Esophagus mucosa (tissue), 1 donor: ENCODE measurements at regions not wholly inside any gene's neighbourhood (a gene's known extent, or its start where the extent isn't known, plus 50 kb on each side); places are given as distances from the start of the nearest gene placed in this dataset.

ENCODE experiments used
- ATAC-seq: fragments of 200-7000 bp; cut with Tn5 transposase; one replicate; pipeline ENCODE4 v1.9.1; 2020
- donor health status: DM: yes; HTN: yes; CAD: no.

- no peak for ATAC-seq
These were observed 942.3 kb downstream of the BRD1 start for GRCh38 chr22:48885271-48885918.

DNA sequence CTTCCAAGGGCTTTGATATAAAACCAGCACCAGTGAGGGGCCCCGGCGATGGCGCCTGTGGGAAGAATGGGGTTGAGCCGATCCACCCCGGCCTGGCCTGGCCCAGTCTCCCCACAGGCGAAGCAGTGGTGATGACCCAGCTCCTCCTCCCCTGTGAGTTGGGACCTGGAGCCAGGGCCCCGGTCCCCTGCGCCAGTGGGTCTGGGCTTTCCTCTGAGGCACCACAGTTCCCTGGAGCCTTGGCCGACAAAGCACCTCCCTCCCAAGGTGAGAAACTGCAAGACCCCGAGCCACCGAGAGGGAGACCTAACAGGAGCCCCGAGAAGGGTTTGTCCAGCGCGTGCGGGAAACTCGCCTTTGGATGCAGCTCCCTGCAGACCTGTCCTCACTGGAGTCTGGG, 942.9 kb downstream of the BRD1 start:
- ATAC-seq, result no peak

DNA sequence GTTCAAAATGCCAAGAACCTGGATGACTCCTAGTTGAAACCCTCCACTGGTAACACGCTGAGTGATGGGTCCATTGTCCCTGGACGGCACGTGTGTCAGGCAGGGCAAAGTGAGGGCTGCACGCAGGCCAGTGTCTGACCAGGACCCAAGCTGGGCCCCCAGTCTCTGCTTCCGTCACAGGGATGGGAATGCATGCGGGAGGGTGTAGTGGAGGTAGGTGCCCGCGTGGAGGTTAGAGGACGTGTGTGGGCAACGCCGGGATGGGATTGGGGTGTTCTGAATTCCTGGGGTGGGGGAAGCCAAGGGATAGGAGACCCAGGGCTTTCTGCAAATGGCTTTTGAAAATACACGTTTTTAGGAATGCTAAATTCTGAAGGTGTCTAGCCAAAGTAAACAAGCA, 943.3 kb downstream of the BRD1 start:
- no peak for ATAC-seq

- no peak for ATAC-seq
These were observed 944.3 kb downstream of the BRD1 start for GRCh38 chr22:48883211-48883960.

DNA sequence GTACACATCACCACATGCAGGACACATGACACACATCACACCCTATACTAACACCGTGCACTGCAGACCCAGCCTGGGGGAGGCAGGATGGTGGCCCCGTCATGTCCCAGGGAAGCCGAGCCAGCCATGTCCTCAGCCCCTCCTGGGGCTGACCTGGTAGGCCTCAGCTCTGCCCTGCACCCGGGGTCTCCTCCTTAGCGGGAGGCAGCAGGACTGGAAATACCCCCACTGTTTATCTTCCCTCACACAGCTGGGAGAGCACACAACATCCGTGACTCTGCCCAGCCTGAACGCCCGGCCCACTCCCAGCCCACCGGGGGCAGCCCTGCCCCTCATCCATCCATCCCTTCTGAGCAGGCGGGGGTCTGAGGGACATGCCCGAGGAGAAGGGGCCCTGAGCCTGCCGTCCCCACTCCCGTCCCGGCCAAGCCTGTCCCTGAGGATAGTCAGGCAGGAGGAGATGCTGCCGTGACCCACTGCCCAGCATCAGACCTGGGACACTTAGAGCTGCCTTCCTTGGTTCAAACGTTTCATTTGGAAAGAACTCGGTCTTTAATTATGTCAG, 945.0 kb downstream of the BRD1 start:
- ATAC-seq, result no peak

DNA sequence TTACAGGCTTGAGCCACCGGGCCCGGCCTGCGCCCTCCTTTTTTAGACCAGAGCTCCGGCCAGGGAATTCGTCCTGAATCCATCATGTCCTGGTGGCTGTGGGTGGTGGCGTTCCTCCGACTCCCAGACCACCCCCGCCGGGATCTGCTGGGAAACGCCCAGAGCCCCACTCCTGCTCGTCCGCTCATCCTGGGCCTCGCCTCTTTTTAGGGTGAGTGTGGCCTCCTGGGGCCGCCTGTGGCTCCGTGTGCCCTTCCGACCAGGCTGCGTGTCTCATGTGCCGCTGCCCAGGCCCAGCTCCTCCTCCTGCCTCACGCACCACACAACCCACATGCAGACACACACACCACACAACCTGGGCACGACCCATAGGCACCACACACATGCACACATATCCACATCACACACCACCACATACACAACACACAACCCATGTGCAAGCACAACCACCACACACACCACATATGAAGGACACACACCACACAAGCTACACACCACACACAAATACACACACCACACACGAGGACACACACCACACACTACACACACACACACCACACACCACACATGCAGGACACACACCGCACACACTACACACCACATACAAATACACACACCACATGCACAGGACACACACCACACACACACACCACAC, 946.2 kb downstream of the BRD1 start:
- no peak for ATAC-seq

DNA sequence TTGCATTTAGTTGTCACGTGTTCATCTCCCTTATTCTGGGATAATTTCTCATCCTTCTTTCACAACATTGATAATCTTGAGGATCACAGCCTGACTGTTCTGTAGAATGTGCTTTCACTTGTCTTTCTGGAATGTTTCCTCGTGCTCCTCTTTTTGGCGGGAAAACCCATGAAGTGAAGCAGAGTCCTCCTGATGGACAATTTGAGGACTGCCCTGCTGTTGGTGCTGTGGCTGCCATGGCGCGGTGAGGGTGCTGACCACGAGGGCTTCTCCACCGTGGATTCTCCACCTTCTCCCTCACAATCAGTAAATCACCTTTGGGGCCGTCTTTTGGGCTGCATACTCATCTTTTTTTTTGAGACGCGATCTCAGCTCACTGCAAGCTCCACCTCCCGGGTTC, 946.9 kb downstream of the BRD1 start:
- no peak for ATAC-seq

DNA sequence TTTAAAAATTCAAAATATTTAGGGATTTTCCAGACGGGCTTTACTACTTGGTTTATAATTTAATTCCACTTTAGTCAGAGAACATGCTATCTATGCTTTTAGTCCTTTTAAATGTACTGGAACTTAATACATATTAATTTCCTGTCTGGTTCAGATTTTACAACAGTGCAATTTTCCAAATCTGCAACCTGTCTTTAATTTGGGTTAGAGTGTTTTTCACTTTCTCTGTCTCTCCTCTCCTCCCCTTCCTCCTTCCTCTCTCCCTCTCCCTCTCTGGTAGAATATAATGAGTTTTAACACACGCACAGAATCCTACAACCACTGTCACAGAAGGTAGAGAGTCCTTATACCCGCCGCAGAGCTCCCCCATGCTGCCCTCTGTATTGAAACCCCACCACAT, 950.7 kb downstream of the BRD1 start:
- no peak for ATAC-seq

GRCh38 chr22:48874956-48875355, 952.7 kb downstream of the BRD1 start:
- ATAC-seq, result no peak

DNA sequence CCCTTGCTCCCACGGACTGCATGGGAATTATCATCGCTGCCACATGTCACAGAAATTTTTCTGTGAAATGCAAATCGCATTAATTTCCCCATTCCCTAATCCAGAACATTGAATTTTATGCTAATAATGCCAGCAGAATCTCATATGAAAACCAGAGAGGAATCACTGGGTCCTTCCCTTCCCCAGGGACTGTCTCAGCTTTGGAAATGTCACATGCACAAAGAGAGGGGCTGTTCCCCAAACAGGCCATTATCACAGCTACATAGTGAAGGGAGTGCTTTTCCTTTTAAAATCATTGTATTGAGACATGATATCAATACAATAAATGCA, 954.5 kb downstream of the BRD1 start:
- no peak for ATAC-seq

DNA sequence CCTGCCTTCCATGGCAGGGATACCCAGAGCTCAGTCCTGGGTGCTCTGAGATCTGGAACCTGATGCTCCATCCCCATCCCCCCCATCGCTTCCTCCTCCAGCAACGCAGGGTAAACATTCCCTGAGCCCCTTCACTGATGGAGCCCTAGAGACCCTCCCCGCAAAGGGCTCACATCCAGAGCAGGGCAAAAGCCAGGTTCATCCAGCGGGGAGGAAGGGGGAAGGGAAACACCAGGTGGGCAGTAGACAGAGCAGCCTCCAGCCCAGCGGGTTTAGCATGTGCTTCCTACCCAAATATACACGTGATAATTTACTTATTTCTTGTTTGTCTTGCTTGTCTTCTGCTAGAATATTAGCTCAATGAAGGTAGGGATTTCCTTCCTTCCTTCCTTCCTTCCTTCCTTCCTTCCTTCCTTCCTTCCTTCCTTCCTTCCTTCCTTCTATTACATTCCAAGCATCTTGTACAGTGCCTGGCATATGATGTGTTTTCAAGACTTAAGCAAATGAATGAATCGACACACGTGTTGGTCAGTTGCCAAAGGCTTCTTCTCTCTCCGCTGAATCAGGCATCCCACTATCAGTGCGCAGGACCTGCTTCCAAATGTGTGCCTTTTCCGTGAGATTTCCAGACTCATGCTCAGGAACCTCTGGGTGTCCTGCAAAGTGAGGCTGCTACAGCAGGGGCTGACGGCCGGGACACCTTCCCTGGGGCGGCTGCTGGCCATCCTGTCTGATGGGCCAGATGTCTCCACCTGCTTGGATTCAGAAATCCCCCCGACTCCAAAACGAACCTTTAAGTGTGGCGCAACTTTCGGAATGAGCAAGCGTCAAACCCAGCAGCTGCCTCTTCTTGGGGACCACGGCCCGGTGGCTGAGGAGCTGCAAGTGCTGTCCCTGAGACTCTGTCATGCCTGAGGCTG, 955.1 kb downstream of the BRD1 start:
- no peak for ATAC-seq

GRCh38 chr22:48871176-48871840, 956.4 kb downstream of the BRD1 start:
- no peak for ATAC-seq

DNA sequence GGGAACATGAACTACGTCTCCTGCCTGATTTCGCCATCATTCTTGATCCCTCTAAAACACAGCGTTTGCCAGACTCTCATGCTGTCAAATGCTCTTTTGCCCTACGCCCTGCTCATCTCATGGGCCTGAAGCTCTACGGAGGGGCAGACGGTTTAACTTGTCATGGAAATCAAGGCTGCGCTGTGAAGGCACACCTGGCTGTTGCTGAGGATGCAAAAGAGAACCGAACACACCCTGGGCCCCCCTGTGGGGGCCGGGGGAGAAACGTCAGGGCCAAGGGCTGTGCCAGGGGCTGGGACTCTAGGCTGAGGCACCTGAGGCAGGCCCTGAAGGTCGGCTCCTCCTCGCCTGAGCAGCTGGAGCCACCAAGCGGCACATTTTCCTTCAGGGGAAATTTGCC, 957.2 kb downstream of the BRD1 start:
- ATAC-seq, result no peak

DNA sequence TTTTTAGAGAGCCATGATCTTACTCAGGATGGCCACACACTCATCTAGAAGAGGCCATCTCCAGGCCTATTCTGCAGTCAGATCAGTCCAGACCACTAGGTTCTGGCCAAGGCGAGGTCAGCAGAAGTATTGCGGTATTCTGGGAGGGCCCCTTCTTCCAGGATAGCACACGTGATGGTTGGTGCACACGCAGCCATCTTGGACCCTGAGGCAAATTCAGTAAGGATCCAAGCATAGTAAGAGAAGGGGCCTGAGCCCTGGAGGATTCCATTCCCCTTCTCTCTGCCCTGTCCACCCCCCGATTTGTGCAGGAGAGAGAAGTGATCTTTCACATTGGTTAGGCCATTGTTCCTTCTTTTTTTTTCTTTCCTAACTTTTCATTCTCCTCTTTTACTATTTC, 957.9 kb downstream of the BRD1 start:
- no peak for ATAC-seq

DNA sequence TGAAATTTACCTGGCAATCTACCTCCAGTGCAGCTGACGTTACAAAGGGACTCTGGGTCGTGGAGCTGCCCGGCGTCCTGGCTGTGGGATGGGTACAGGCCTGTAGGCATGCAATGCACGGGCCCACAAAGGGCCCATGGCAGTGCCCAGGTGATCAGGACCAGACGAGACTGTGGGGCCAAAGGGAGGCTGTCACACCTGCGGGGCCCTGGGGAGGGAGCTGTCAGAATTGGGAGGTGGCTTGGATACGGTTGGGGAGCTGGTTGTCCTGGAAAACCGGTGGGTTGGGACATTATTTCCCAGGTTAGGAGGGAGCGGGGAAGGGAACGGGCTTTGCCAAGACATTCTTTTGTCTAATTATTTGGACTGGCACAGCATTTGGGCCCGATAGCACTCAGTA, 958.5 kb downstream of the BRD1 start:
- ATAC-seq, result no peak

GRCh38 chr22:48868554-48868953, 959.1 kb downstream of the BRD1 start:
- ATAC-seq, result no peak

GRCh38 chr22:48867891-48868290, 959.8 kb downstream of the BRD1 start:
- ATAC-seq, result no peak

GRCh38 chr22:48866906-48867681, 960.6 kb downstream of the BRD1 start:
- no peak for ATAC-seq

GRCh38 chr22:48864748-48865147, 962.9 kb downstream of the BRD1 start:
- no peak for ATAC-seq

GRCh38 chr22:48863965-48864528, 963.6 kb downstream of the BRD1 start:
- ATAC-seq, result no peak

GRCh38 chr22:48860557-48860956, 967.1 kb downstream of the BRD1 start:
- no peak for ATAC-seq
